ENCODE measurements at regions not wholly inside any gene's neighbourhood (a gene's known extent, or its start where the extent isn't known, plus 50 kb on each side); places are given as distances from the start of the nearest gene placed in this dataset.

DNA sequence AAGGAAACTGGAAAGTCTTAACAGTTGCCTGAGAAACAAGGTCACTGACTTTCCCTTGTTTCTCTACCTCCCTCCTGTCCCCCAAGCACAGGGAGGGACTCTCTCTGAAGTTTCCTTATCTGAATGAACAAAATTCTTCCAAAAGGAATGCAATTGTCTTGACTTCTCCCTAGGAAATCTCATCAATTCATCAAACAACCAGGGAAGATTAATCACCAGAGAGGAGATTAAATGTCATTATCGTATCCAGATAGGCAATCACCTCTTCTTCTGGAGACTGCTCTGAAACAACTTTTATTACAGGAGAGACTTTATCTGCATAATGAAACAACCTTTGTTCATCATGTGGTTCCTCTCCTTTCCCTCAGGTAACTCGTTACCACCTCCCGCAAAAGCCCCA, 431.4 kb downstream of the SLC16A7 start (continued):
- TF ChIP-seq ZNF57 (CRISPR knock-in tag; IDR thresholded peaks at IDR 0.05) = no peak

GRCh38 chr12:60034147-60034546, 438.3 kb downstream of the SLC16A7 start:
- no peak overlapping the region for H3K27ac ChIP-seq (ENCODE audit: extremely low read depth, low read depth, low read length)
- no peaks in the 10 kb centered on the region for H3K79me2 ChIP-seq (ENCODE audit: control insufficient read depth, insufficient read depth, low read length)
- no peak overlapping the region for H2AFZ ChIP-seq (ENCODE audit: low read depth, low read length)
- ATAC-seq (no peak), DNase-seq (ENCODE audit: extremely low read depth in 1 of 4, low spot score in 3 of 4) (no peak), FAIRE-seq (no peak)
- POLR2A ChIA-PET = no interaction called here
- in situ Hi-C loops (cut with MboI) = no loop called here
- TF ChIP-seq ETS2 (tag; IDR thresholded peaks at IDR 0.05; ENCODE audit: borderline replicate concordance, poor library complexity, severe bottlenecking) (no peak), MYC (IDR thresholded peaks at IDR 0.05; ENCODE audit: low read depth, low read length) (no peak), MYC (CRISPR knock-in tag; IDR thresholded peaks at IDR 0.05; ENCODE audit: borderline replicate concordance, low read depth) (no peak), SMAD3 (CRISPR knock-in tag; conservative IDR thresholded peaks at IDR 0.05) (no peak), CHD2 (IDR thresholded peaks at IDR 0.05; ENCODE audit: low read depth, low read length) (no peak), FOXK2 (conservative IDR thresholded peaks at IDR 0.05 in 1 of 2, IDR thresholded peaks at IDR 0.05 in 1 of 2; ENCODE audit: low read depth in 2 of 2) (no peak), RFX5 (IDR thresholded peaks at IDR 0.05; ENCODE audit: low read depth, low read length) (no peak), SRSF9 (IDR thresholded peaks at IDR 0.05; ENCODE audit: borderline replicate concordance, low read depth, low read length) (no peak), KDM1A (IDR thresholded peaks at IDR 0.05) (no peak)
- TF ChIP-seq, protein P1, sequence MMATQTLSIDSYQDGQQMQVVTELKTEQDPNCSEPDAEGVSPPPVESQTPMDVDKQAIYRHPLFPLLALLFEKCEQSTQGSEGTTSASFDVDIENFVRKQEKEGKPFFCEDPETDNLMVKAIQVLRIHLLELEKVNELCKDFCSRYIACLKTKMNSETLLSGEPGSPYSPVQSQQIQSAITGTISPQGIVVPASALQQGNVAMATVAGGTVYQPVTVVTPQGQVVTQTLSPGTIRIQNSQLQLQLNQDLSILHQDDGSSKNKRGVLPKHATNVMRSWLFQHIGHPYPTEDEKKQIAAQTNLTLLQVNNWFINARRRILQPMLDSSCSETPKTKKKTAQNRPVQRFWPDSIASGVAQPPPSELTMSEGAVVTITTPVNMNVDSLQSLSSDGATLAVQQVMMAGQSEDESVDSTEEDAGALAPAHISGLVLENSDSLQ (IDR thresholded peaks at IDR 0.05) = no peak
- intact Hi-C loops (cut with micrococcal nuclease) = no loop called here
- H3K36me3 ChIP-seq (ENCODE audit: control insufficient read depth, insufficient read depth, low read length) = no peaks in the 10 kb centered on the region
- no TSS peak for BruUV-seq (replicated peaks)
- no peak overlapping the region for H3K4me3 ChIP-seq
- H3K4me1 ChIP-seq (replicated peaks in 1 of 2; ENCODE audit: control insufficient read depth in 2 of 2, insufficient read depth in 2 of 2, low read length in 2 of 2) = no peaks in the 10 kb centered on the region
- H3K27me3 ChIP-seq (ENCODE audit: control insufficient read depth in 2 of 2, insufficient read depth in 2 of 2, low read length in 2 of 2) = no peaks in the 10 kb centered on the region
- H4K20me1 ChIP-seq (replicated peaks; ENCODE audit: control insufficient read depth, insufficient read depth, low read length) = no peaks in the 10 kb centered on the region
- H3K9ac ChIP-seq (ENCODE audit: insufficient read depth in 1 of 2, low read depth in 2 of 2, low read length in 2 of 2) = no peak overlapping the region
- no peaks in the 10 kb centered on the region; the same call in none of the 2 replicates for H3K9me3 ChIP-seq (replicated peaks; ENCODE audit: control insufficient read depth, insufficient read depth, low read depth, low read length)
- no peak overlapping the region for H3K4me2 ChIP-seq (ENCODE audit: insufficient read depth, low read length)
- 0% methylated on average over 1 of the region's 1 CpG for WGBS (ENCODE audit: insufficient coverage, low coverage, missing lambda C conversion rate)
- CTCF ChIA-PET (ENCODE audit: low intra/inter-chr PET ratio) = no interaction called here
- no peaks in the 10 kb centered on the region for H3K9me1 ChIP-seq (ENCODE audit: control insufficient read depth, insufficient read depth, low read length)

Measured in K562 (cell line).